MM.1S (cell line): ENCODE measurements at regions not wholly inside any gene's neighbourhood (a gene's known extent, or its start where the extent isn't known, plus 50 kb on each side); places are given as distances from the start of the nearest gene placed in this dataset.
"Not testable (repeated sequence)": the region's sequence is repeated elsewhere in the genome, so short reads cannot be mapped to it uniquely, and the experiment has no call there.

ENCODE experiments used
- EZH2 ChIP-seq: fragments of 300-600 bp; sonication (generic); optimal IDR thresholded peaks from 2 replicates; pipeline ENCODE3; 2017; ENCODE audit warnings: low read depth, mild to moderate bottlenecking, antibody characterized with exemption, low read length, mixed read lengths
- EZH2phosphoT487 ChIP-seq: fragments of 300-600 bp; sonication (generic); IDR thresholded peaks from 2 replicates; pipeline ENCODE4 v1.6.1; 2018; ENCODE audit warnings: antibody characterized with exemption, low read length
- TF ChIP-seq, protein P1 (sequence below): fragments of 300-600 bp; sonication (generic); IDR thresholded peaks from 2 replicates; pipeline ENCODE4 v1.5.1; 2016; ENCODE audit warnings: antibody characterized with exemption, low read length, mixed read lengths

DNA sequence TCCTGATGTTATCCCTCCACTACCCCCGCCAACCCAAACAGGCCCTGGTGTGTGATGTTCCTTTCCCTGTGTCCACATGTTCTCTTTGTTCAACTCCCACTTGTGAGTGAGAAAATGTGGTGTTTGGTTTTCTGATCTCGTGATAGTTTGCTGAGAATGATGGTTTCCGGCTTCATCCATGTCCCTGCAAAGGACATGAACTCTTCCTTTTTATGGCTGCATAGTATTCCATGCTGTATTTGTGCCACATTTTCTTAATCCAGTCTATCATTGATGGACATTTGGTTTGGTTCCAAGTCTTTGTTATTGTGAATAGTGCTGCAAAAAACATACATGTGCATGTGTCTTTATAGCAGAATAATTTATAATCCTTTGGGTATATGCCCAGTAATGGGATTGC is 123.0 kb upstream of the SAMSN1 start:
- TF ChIP-seq EZH2, EZH2phosphoT487: not testable (repeated sequence)
- TF ChIP-seq, protein P1, sequence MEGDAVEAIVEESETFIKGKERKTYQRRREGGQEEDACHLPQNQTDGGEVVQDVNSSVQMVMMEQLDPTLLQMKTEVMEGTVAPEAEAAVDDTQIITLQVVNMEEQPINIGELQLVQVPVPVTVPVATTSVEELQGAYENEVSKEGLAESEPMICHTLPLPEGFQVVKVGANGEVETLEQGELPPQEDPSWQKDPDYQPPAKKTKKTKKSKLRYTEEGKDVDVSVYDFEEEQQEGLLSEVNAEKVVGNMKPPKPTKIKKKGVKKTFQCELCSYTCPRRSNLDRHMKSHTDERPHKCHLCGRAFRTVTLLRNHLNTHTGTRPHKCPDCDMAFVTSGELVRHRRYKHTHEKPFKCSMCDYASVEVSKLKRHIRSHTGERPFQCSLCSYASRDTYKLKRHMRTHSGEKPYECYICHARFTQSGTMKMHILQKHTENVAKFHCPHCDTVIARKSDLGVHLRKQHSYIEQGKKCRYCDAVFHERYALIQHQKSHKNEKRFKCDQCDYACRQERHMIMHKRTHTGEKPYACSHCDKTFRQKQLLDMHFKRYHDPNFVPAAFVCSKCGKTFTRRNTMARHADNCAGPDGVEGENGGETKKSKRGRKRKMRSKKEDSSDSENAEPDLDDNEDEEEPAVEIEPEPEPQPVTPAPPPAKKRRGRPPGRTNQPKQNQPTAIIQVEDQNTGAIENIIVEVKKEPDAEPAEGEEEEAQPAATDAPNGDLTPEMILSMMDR, result not testable (repeated sequence)
